Sigmoid colon (tissue), 6 donors: ENCODE measurements at regions not wholly inside any gene's neighbourhood (a gene's known extent, or its start where the extent isn't known, plus 50 kb on each side); places are given as distances from the start of the nearest gene placed in this dataset.

Source experiments
- DNase-seq: peaks from one replicate; pipeline ENCODE4 v3.0.0-alpha.2; 2019
- H3K27ac ChIP-seq, 4 donors: fragments of 200-600 bp; sonication (generic); one replicate each; pipeline ENCODE4 v1.5.1; 2016 to 2019; ENCODE audit warnings: mild to moderate bottlenecking in 1 of 4
- H3K27me3 ChIP-seq, 3 donors: fragments of 200-600 bp; sonication (generic); one replicate each; pipeline ENCODE4 v1.5.1; 2019; ENCODE audit warnings: mild to moderate bottlenecking in 1 of 3
- H3K36me3 ChIP-seq, 4 donors: fragments of 200-600 bp; sonication (generic); one replicate each; pipeline ENCODE4 v1.5.1; 2016 to 2019
- H3K4me1 ChIP-seq, 4 donors: fragments of 200-600 bp; sonication (generic); one replicate each; pipeline ENCODE4 v1.5.1; 2017 to 2019
- H3K4me3 ChIP-seq, 4 donors: fragments of 200-600 bp; sonication (generic); one replicate each; pipeline ENCODE4 v1.5.1; 2017 to 2019; ENCODE audit warnings: mild to moderate bottlenecking in 2 of 4, moderate library complexity in 1 of 4
- H3K9me3 ChIP-seq, 4 donors: fragments of 200-600 bp in 3 of 4; sonication (generic) in 3 of 4; one replicate each; pipeline versions ENCODE4 v1.5.1 to v1.6.1; 2013 to 2019
- CTCF ChIP-seq, 4 experiments: fragments of 450-650 bp in 3 of 4; fragments of 200-600 bp in 1 of 4; IDR thresholded peaks; one replicate each; pipeline ENCODE4 v1.5.1; 2016 to 2019; ENCODE audit warnings: antibody characterized with exemption in 4 of 4, mild to moderate bottlenecking in 3 of 4, moderate library complexity in 2 of 4
- EP300 ChIP-seq, 4 donors: sonication (generic); formaldehyde crosslinking; IDR thresholded peaks; one replicate each; pipeline ENCODE4 v1.6.1; 2017; ENCODE audit warnings: antibody characterized with exemption in 4 of 4
- POLR2A ChIP-seq, 2 donors: fragments of 450-650 bp; IDR thresholded peaks; one replicate each; pipeline ENCODE4 v1.6.1; 2016; ENCODE audit warnings: antibody characterized with exemption in 2 of 2, mild to moderate bottlenecking in 2 of 2, moderate library complexity in 2 of 2
- POLR2AphosphoS5 ChIP-seq, 4 donors: sonication (generic); formaldehyde crosslinking; IDR thresholded peaks; one replicate each; pipeline ENCODE4 v1.6.1; 2017; ENCODE audit warnings: antibody characterized with exemption in 4 of 4
- WGBS, 2 donors: extraction: QIAGEN DNeasy Blood & Tissue Kit; methylation state at CpG; one replicate each; pipeline ENCODE4 v1.1.7; 2013; 5-methylcytosine and 5-hydroxymethylcytosine counted together
- intact Hi-C: fragments of 100-400 bp; cut with DNase I; formaldehyde crosslinking; loops from one replicate; pipeline ENCODE4 v1.15.1; 2023
- donor health status: healthy with polysubstance abuse.
- donor health status: healthy.

GRCh38 chr6:147135211-147135681 is 69.0 kb upstream of the STXBP5 start:
- H3K27ac ChIP-seq = no peak overlapping the region
- TF ChIP-seq POLR2A (IDR thresholded peaks at IDR 0.05) = no peak
- no peak for TF ChIP-seq EP300 (IDR thresholded peaks at IDR 0.05)
- TF ChIP-seq POLR2AphosphoS5 (IDR thresholded peaks at IDR 0.05) = no peak
- no peak for TF ChIP-seq CTCF (IDR thresholded peaks at IDR 0.05)
- DNase-seq = no peak
- intact Hi-C loops = no loop called here
- 71 to 82% methylated on average over 2 of the region's 2 CpGs for WGBS, 2 donors
- H3K4me3 ChIP-seq = no peak overlapping the region
- no peaks in the 10 kb centered on the region for H3K4me1 ChIP-seq
- H3K27me3 ChIP-seq = no peaks in the 10 kb centered on the region
- no peaks in the 10 kb centered on the region for H3K36me3 ChIP-seq
- H3K9me3 ChIP-seq = no peaks in the 10 kb centered on the region

- no peaks in the 10 kb centered on the region for H3K27me3 ChIP-seq
- intact Hi-C loops = no loop called here
- TF ChIP-seq EP300 (IDR thresholded peaks at IDR 0.05) = no peak
- TF ChIP-seq CTCF (IDR thresholded peaks at IDR 0.05) = no peak
- TF ChIP-seq POLR2A (IDR thresholded peaks at IDR 0.05) = no peak
- TF ChIP-seq POLR2AphosphoS5 (IDR thresholded peaks at IDR 0.05) = no peak
- DNase-seq = no peak
- 82 to 85% methylated on average over 2 of the region's 2 CpGs for WGBS, 2 donors
- H3K4me3 ChIP-seq = no peak overlapping the region
- H3K27ac ChIP-seq = no peak overlapping the region
- H3K4me1 ChIP-seq = no peaks in the 10 kb centered on the region
- no peaks in the 10 kb centered on the region for H3K36me3 ChIP-seq
- no peaks in the 10 kb centered on the region for H3K9me3 ChIP-seq
These were observed 68.2 kb upstream of the STXBP5 start for GRCh38 chr6:147136057-147136456.

- no peaks in the 10 kb centered on the region for H3K9me3 ChIP-seq
- intact Hi-C loops = no loop called here
- H3K4me3 ChIP-seq = no peak overlapping the region
- H3K27me3 ChIP-seq = no peaks in the 10 kb centered on the region
- no peak for DNase-seq
- no peaks in the 10 kb centered on the region for H3K36me3 ChIP-seq
- TF ChIP-seq POLR2AphosphoS5 (IDR thresholded peaks at IDR 0.05) = no peak
- no peak for TF ChIP-seq EP300 (IDR thresholded peaks at IDR 0.05)
- no peak for TF ChIP-seq POLR2A (IDR thresholded peaks at IDR 0.05)
- no peak for TF ChIP-seq CTCF (IDR thresholded peaks at IDR 0.05)
- H3K27ac ChIP-seq = no peak overlapping the region
- 82 to 86% methylated on average over 4 of the region's 4 CpGs for WGBS, 2 donors
- H3K4me1 ChIP-seq = no peaks in the 10 kb centered on the region
These were observed 66.2 kb upstream of the STXBP5 start for GRCh38 chr6:147137986-147138385.

- no peaks in the 10 kb centered on the region for H3K27me3 ChIP-seq
- H3K4me3 ChIP-seq = no peak overlapping the region
- no peaks in the 10 kb centered on the region for H3K4me1 ChIP-seq
- no peak for DNase-seq
- H3K36me3 ChIP-seq = no peaks in the 10 kb centered on the region
- intact Hi-C loops = no loop called here
- H3K27ac ChIP-seq = no peak overlapping the region
- WGBS, 2 donors = 91 to 96% methylated on average over 3 of the region's 3 CpGs
- no peaks in the 10 kb centered on the region for H3K9me3 ChIP-seq
- TF ChIP-seq CTCF (IDR thresholded peaks at IDR 0.05) (no peak), EP300 (IDR thresholded peaks at IDR 0.05) (no peak), POLR2AphosphoS5 (IDR thresholded peaks at IDR 0.05) (no peak), POLR2A (IDR thresholded peaks at IDR 0.05) (no peak)
These were observed 65.4 kb upstream of the STXBP5 start for GRCh38 chr6:147138835-147139234.

GRCh38 chr6:147141711-147142308 is 62.4 kb upstream of the STXBP5 start:
- no peaks in the 10 kb centered on the region for H3K36me3 ChIP-seq
- H3K27me3 ChIP-seq = no peaks in the 10 kb centered on the region
- TF ChIP-seq CTCF (IDR thresholded peaks at IDR 0.05) (no peak), POLR2A (IDR thresholded peaks at IDR 0.05) (no peak), POLR2AphosphoS5 (IDR thresholded peaks at IDR 0.05) (no peak), EP300 (IDR thresholded peaks at IDR 0.05) (no peak)
- intact Hi-C loops = no loop called here
- DNase-seq = no peak
- H3K27ac ChIP-seq = no peak overlapping the region
- H3K4me3 ChIP-seq = no peak overlapping the region
- no peaks in the 10 kb centered on the region for H3K4me1 ChIP-seq
- no peaks in the 10 kb centered on the region for H3K9me3 ChIP-seq
- WGBS, 2 donors = 95 to 98% methylated on average over 1 of the region's 1 CpG
